CD4-positive, alpha-beta T cell (primary cell): ENCODE measurements at regions not wholly inside any gene's neighbourhood (a gene's known extent, or its start where the extent isn't known, plus 50 kb on each side); places are given as distances from the start of the nearest gene placed in this dataset.

Experiments
- ATAC-seq: fragments of 200-7000 bp; cut with Tn5 transposase; one replicate; pipeline ENCODE4 v1.10.0; 2022; ENCODE audit warnings: mild to moderate bottlenecking; ENCODE audit not compliant: poor library complexity
- CTCF ChIA-PET: fragments of 350-600 bp; sonication (Branson Sonifier 250); formaldehyde crosslinking; loops from one replicate; lab custom pipeline; 2021; ENCODE audit warnings: antibody characterized with exemption, inconsistent platforms; lab: Charles Lee
- POLR2A ChIA-PET: fragments of 350-600 bp; sonication (Branson Sonifier 250); formaldehyde crosslinking; loops from one replicate; lab custom pipeline; 2021; ENCODE audit warnings: antibody characterized with exemption, inconsistent platforms; lab: Charles Lee
- DNase-seq, 14 experiments: peaks; one replicate each; pipeline ENCODE4 v3.0.0-alpha.2; 2013 to 2020; ENCODE audit warnings: mixed read lengths in 2 of 14
- H3K27ac ChIP-seq, 2 donors: one replicate each; pipeline versions ENCODE4 v1.5.1 to v1.7.0; 2013; ENCODE audit warnings: low read length in 2 of 2, low read depth in 1 of 2, mild to moderate bottlenecking in 1 of 2
- H3K27me3 ChIP-seq, 2 experiments: 1 replicate in 1 of 2; 2 replicates in 1 of 2; pipeline versions ENCODE4 v1.6.1 to v1.7.0; 2013; ENCODE audit warnings: low read length in 2 of 2, control low read depth in 1 of 2, mild to moderate bottlenecking in 1 of 2, moderate library complexity in 1 of 2; ENCODE audit not compliant: insufficient read depth in 2 of 2, control insufficient read depth in 1 of 2
- H3K36me3 ChIP-seq: one replicate; pipeline ENCODE4 v1.6.1; 2013; ENCODE audit warnings: low read length, control low read depth; ENCODE audit not compliant: insufficient read depth
- H3K4me1 ChIP-seq: one replicate; pipeline ENCODE4 v1.6.1; 2013; ENCODE audit warnings: low read length, control low read depth; ENCODE audit not compliant: insufficient read depth
- H3K4me3 ChIP-seq: one replicate; pipeline ENCODE4 v1.5.1; 2013; ENCODE audit warnings: mild to moderate bottlenecking, low read length, moderate library complexity
- H3K9me3 ChIP-seq, 2 experiments: 1 replicate in 1 of 2; 2 replicates in 1 of 2; pipeline versions ENCODE4 v1.6.1 to v1.7.0; 2013; ENCODE audit warnings: low read length in 2 of 2, mild to moderate bottlenecking in 2 of 2, control low read depth in 1 of 2, moderate library complexity in 1 of 2; ENCODE audit not compliant: control insufficient read depth in 1 of 2, insufficient read depth in 1 of 2
- H3K27ac Mint-ChIP-seq: one replicate; pipeline ENCODE4 v1.8.0; 2020; ENCODE audit warnings: mixed read lengths
- H3K27me3 Mint-ChIP-seq: one replicate; pipeline ENCODE4 v1.8.0; 2021; ENCODE audit warnings: mixed read lengths
- H3K36me3 Mint-ChIP-seq: one replicate; pipeline ENCODE4 v1.8.0; 2021; ENCODE audit warnings: low read depth, mixed read lengths
- H3K4me1 Mint-ChIP-seq: one replicate; pipeline ENCODE4 v1.8.0; 2021; ENCODE audit warnings: low read depth, mixed read lengths
- H3K4me3 Mint-ChIP-seq: one replicate; pipeline ENCODE4 v1.8.0; 2020; ENCODE audit warnings: mild to moderate bottlenecking, mixed read lengths
- H3K9me3 Mint-ChIP-seq: one replicate; pipeline ENCODE4 v1.8.0; 2020; ENCODE audit warnings: mixed read lengths
- CTCF ChIP-seq: fragments of 200-600 bp; IDR thresholded peaks from one replicate; pipeline ENCODE4 v1.8.0; 2022; ENCODE audit warnings: antibody characterized with exemption, mild to moderate bottlenecking
- intact Hi-C, 2 experiments: fragments of 100-400 bp; cut with DNase I in 1 of 2; cut with micrococcal nuclease in 1 of 2; formaldehyde crosslinking; loops; one replicate each; pipeline versions ENCODE4 v1.15.1 to v1.9.0; 2023 to 2025; cut with DNase I, micrococcal nuclease

GRCh38 chr1:101299710-101300109 lies 62.9 kb downstream of the S1PR1 start:
- H3K36me3 Mint-ChIP-seq: no peaks in the 10 kb centered on the region
- CTCF ChIA-PET: interaction anchor here (0.7 to 3.4 kb wide), 3 partner anchors 10 to 497 kb away, joined by 3 to 10 read pairs (median 6); no protein-coding TSS in a partner anchor
- DNase-seq (no peak), ATAC-seq (no peak)
- Histone ChIP-seq H3K4me3 (no peak overlapping the region), H3K4me1 (peaks cover 26% of the 10 kb centered on the region), H3K9me3 (no peaks in the 10 kb centered on the region), H3K27ac (no peak overlapping the region), H3K27me3 (no peaks in the 10 kb centered on the region), H3K36me3 (no peaks in the 10 kb centered on the region)
- no peaks in the 10 kb centered on the region for H3K9me3 Mint-ChIP-seq
- no peak for TF ChIP-seq CTCF
- no peaks in the 10 kb centered on the region for H3K27me3 Mint-ChIP-seq
- peaks cover 39% of the 10 kb centered on the region for H3K4me1 Mint-ChIP-seq
- no peak overlapping the region for H3K27ac Mint-ChIP-seq
- no peak overlapping the region for H3K4me3 Mint-ChIP-seq
- intact Hi-C loops: no loop called here
- POLR2A ChIA-PET: interaction anchor here (2.6 kb wide), 1 partner anchor 10 kb away, joined by 19 read pairs; no protein-coding TSS in a partner anchor

DNA sequence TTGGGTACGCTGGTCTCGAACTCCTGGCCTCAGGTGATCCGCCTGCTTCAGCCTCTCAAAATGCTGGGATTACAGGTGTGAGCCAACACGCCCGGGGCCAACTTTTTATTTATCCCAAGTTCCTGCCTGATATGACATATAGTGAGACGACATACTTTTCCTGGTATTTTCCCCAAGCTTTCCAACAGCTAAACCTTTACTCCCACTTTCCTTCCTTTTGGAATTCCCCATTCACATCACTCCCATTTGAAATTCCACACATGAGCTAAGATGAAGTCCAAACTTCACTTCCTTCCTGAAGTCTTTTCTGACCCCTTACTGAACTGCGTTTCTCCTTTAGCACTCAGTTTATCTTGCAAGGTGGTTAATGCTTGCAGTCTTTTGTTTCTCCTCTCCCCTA lies 64.1 kb downstream of the S1PR1 start:
- no peak for DNase-seq
- POLR2A ChIA-PET: interaction anchor here (1.0 kb wide), 1 partner anchor 55 kb away, joined by 3 read pairs; no protein-coding TSS in a partner anchor
- Mint-ChIP-seq H3K4me3 (no peak overlapping the region), H3K27ac (no peak overlapping the region), H3K27me3 (no peaks in the 10 kb centered on the region), H3K4me1 (peaks cover 27% of the 10 kb centered on the region), H3K9me3 (no peaks in the 10 kb centered on the region), H3K36me3 (no peaks in the 10 kb centered on the region)
- Histone ChIP-seq H3K27ac (no peak overlapping the region), H3K9me3 (no peaks in the 10 kb centered on the region), H3K27me3 (no peaks in the 10 kb centered on the region), H3K36me3 (no peaks in the 10 kb centered on the region), H3K4me1 (peaks cover 18% of the 10 kb centered on the region), H3K4me3 (no peak overlapping the region)
- no peak for TF ChIP-seq CTCF
- CTCF ChIA-PET: interaction anchor here (3.4 kb wide), 1 partner anchor 13 kb away, joined by 10 read pairs; no protein-coding TSS in a partner anchor
- no peak for ATAC-seq
- intact Hi-C loops: no loop called here

DNA sequence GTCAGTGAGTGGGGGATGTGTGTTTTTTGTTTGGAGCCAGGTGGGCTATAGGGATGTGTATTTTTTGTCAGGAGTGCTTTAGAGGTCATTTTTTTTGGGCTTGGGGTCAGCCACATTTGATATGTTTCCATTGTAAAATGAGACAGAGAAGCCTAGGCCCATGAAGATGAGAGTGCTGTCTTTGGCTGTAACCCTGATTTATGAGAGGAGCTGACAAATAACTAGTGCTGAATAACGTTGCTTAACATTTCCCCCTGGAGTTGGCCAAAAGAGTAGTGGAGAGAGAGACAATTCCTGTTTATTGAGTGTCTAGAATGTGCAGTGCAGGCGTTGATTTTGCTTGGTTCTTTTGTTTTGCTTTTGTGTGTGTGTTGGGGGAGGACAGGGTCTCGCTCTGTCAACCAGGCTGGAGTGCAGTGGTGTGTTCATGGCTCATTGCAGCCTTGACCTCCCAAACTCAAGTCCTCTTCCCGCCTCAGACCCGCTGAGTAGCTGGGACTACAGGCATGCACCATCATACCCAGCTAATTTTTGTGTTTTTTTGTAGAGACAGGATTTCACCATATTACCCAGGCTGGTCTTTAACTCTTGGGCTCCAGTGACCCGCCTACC lies 64.7 kb downstream of the S1PR1 start:
- no peak overlapping the region for H3K4me3 ChIP-seq
- no peaks in the 10 kb centered on the region for H3K9me3 ChIP-seq
- H3K4me1 ChIP-seq: peaks cover 13% of the 10 kb centered on the region
- TF ChIP-seq CTCF: no peak
- intact Hi-C loops: no loop called here
- ATAC-seq (no peak), DNase-seq (no peak)
- H3K27me3 Mint-ChIP-seq: no peaks in the 10 kb centered on the region
- no peaks in the 10 kb centered on the region for H3K27me3 ChIP-seq
- H3K27ac ChIP-seq: no peak overlapping the region
- H3K36me3 ChIP-seq: no peaks in the 10 kb centered on the region
- CTCF ChIA-PET: interaction anchor here (3.4 kb wide), 1 partner anchor 13 kb away, joined by 10 read pairs; no protein-coding TSS in a partner anchor
- no peaks in the 10 kb centered on the region for H3K9me3 Mint-ChIP-seq
- H3K4me1 Mint-ChIP-seq: peaks cover 21% of the 10 kb centered on the region
- H3K27ac Mint-ChIP-seq: no peak overlapping the region
- H3K4me3 Mint-ChIP-seq: no peak overlapping the region
- H3K36me3 Mint-ChIP-seq: no peaks in the 10 kb centered on the region
- POLR2A ChIA-PET: no interaction called here
